ENCODE measurements at regions not wholly inside any gene's neighbourhood (a gene's known extent, or its start where the extent isn't known, plus 50 kb on each side); places are given as distances from the start of the nearest gene placed in this dataset.

DNA sequence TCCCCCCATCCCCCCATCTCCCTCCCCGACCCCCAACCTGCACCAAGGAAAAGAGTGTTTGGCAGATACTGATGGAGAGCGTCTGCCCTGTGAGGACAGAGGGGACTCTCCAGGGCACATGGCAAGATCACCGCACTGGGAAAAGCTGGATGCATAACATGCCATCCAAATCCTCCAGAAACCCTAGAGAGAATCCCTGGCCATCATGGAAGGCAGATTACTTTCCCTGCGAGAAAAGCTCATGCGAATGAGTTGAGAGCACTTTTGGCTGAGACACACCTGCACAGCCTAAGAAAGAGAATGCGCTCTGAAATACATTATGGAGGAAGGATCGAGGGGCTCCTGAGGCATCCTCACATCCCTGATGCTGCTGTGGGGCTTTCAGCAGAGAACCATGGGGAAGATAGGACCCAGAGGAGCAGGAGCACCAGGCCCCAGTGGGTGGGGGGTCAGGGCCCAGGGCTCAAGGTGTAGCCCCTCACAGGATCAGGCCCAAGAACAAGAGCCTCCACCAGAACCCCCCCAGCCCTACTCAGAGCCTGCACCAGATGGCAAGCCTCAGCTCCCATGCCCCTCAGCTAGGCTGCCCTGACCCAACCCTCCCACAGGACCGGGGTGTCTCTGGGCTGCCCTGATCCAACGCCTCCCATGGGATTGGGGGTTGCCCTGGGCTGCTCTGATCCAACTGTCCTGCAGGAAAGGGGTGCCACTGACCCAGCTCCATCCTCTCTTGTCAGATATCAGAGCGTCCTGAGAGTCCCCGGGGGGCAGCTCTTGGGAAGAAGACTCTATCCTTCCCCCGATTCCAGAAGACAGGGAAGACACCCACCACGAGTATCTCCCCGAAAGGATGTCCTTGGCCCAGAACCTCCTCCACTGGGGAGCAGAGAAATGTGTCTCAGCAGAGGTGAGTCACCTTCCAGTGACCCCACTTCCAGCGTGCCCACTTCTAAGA is 153.4 kb downstream of the NDUFA10 start:
- TF ChIP-seq, protein P1, sequence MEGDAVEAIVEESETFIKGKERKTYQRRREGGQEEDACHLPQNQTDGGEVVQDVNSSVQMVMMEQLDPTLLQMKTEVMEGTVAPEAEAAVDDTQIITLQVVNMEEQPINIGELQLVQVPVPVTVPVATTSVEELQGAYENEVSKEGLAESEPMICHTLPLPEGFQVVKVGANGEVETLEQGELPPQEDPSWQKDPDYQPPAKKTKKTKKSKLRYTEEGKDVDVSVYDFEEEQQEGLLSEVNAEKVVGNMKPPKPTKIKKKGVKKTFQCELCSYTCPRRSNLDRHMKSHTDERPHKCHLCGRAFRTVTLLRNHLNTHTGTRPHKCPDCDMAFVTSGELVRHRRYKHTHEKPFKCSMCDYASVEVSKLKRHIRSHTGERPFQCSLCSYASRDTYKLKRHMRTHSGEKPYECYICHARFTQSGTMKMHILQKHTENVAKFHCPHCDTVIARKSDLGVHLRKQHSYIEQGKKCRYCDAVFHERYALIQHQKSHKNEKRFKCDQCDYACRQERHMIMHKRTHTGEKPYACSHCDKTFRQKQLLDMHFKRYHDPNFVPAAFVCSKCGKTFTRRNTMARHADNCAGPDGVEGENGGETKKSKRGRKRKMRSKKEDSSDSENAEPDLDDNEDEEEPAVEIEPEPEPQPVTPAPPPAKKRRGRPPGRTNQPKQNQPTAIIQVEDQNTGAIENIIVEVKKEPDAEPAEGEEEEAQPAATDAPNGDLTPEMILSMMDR (IDR thresholded peaks at IDR 0.05): no peak
- DNase-seq (no peak), ATAC-seq (ENCODE audit: poor library complexity) (no peak)
- Mint-ChIP-seq H3K36me3 (ENCODE audit: low read depth) (no peaks in the 10 kb centered on the region), H3K4me3 (no peak overlapping the region), H3K9me3 (no peaks in the 10 kb centered on the region), H3K4me1 (ENCODE audit: low read depth) (no peaks in the 10 kb centered on the region), H3K27ac (no peak overlapping the region), H3K27me3 (no peaks in the 10 kb centered on the region)
- no peaks in the 10 kb centered on the region for H3K4me1 ChIP-seq (ENCODE audit: insufficient read depth, low read length)
- H3K27me3 ChIP-seq (ENCODE audit: control insufficient read depth in 1 of 2, insufficient read depth in 2 of 2, low read length in 2 of 2): no peaks in the 10 kb centered on the region
- ChIA-PET POLR2A (no interaction called here), CTCF (no interaction called here)
- no peaks in the 10 kb centered on the region for H3K36me3 ChIP-seq (ENCODE audit: insufficient read depth, low read length)
- no peaks in the 10 kb centered on the region for H3K9me3 ChIP-seq (ENCODE audit: control insufficient read depth in 1 of 2, insufficient read depth in 1 of 2, low read length in 2 of 2)
- no peak overlapping the region for H3K4me3 ChIP-seq (ENCODE audit: low read length)
- intact Hi-C loops (cut with DNase I, micrococcal nuclease): no loop called here
- no peak overlapping the region for H3K27ac ChIP-seq (ENCODE audit: low read depth in 1 of 2, low read length in 2 of 2)

DNA sequence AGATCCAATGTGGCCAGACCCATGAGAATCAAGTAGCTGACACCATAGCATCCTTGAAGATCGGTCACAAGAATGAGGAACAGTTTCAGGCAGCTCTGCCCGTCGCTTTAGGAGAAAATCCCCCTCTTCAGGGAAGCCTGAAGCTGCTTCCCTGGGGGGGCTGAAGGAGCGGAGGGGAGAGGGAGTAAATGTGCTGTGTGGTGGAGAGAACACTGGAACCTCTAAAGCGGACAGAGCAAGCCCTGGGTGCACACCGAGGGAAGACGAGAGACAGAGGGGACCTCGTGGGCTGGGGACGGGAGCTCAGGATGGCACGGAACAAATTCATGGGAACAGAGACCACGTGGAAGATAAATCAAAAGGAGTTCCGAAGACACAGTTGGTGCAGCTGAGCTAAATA is 154.3 kb downstream of the NDUFA10 start:
- Histone ChIP-seq H3K36me3 (ENCODE audit: insufficient read depth, low read length) (no peaks in the 10 kb centered on the region), H3K27ac (ENCODE audit: low read depth in 1 of 2, low read length in 2 of 2) (no peak overlapping the region), H3K4me1 (ENCODE audit: insufficient read depth, low read length) (no peaks in the 10 kb centered on the region), H3K9me3 (ENCODE audit: control insufficient read depth in 1 of 2, insufficient read depth in 1 of 2, low read length in 2 of 2) (no peaks in the 10 kb centered on the region), H3K27me3 (ENCODE audit: control insufficient read depth in 1 of 2, insufficient read depth in 2 of 2, low read length in 2 of 2) (no peaks in the 10 kb centered on the region), H3K4me3 (ENCODE audit: low read length) (no peak overlapping the region)
- DNase-seq (no peak), ATAC-seq (ENCODE audit: poor library complexity) (no peak)
- no peak overlapping the region for H3K4me3 Mint-ChIP-seq
- H3K4me1 Mint-ChIP-seq (ENCODE audit: low read depth): no peaks in the 10 kb centered on the region
- ChIA-PET POLR2A (no interaction called here), CTCF (no interaction called here)
- no peaks in the 10 kb centered on the region for H3K27me3 Mint-ChIP-seq
- no peaks in the 10 kb centered on the region for H3K36me3 Mint-ChIP-seq (ENCODE audit: low read depth)
- no peaks in the 10 kb centered on the region for H3K9me3 Mint-ChIP-seq
- H3K27ac Mint-ChIP-seq: no peak overlapping the region
- TF ChIP-seq, protein P1 (IDR thresholded peaks at IDR 0.05): no peak
- intact Hi-C loops (cut with DNase I, micrococcal nuclease): no loop called here

DNA sequence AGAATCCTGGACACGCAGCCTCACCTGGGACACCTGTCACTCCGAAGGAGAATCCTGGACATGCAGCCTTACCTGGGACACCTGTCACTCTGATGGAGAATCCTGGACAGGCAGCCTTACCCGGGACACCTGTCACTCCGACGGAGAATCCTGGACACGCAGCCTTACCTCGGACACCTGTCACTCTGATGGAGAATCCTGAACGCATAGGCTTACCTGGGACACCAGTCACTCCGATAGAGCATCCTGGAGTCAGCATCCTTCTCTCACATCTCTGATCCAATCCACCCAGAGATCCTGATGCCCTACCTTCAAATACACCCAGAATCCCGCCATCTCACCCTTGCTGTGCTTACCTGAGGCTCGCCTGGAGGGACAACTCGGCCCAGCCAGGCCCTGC is 154.9 kb downstream of the NDUFA10 start:
- no peak overlapping the region for H3K4me3 Mint-ChIP-seq
- H3K4me1 Mint-ChIP-seq (ENCODE audit: low read depth): no peaks in the 10 kb centered on the region
- Histone ChIP-seq H3K36me3 (ENCODE audit: insufficient read depth, low read length) (no peaks in the 10 kb centered on the region), H3K9me3 (ENCODE audit: control insufficient read depth in 1 of 2, insufficient read depth in 1 of 2, low read length in 2 of 2) (no peaks in the 10 kb centered on the region), H3K27ac (ENCODE audit: low read depth in 1 of 2, low read length in 2 of 2) (no peak overlapping the region), H3K27me3 (ENCODE audit: control insufficient read depth in 1 of 2, insufficient read depth in 2 of 2, low read length in 2 of 2) (no peaks in the 10 kb centered on the region), H3K4me1 (ENCODE audit: insufficient read depth, low read length) (no peaks in the 10 kb centered on the region), H3K4me3 (ENCODE audit: low read length) (no peak overlapping the region)
- no peaks in the 10 kb centered on the region for H3K27me3 Mint-ChIP-seq
- H3K9me3 Mint-ChIP-seq: no peaks in the 10 kb centered on the region
- TF ChIP-seq, protein P1 (IDR thresholded peaks at IDR 0.05): no peak
- intact Hi-C loops (cut with DNase I, micrococcal nuclease): no loop called here
- H3K27ac Mint-ChIP-seq: no peak overlapping the region
- POLR2A ChIA-PET: no interaction called here
- CTCF ChIA-PET: no interaction called here
- H3K36me3 Mint-ChIP-seq (ENCODE audit: low read depth): no peaks in the 10 kb centered on the region
- ATAC-seq (ENCODE audit: poor library complexity) (no peak), DNase-seq (no peak)
